ENCODE measurements at regions not wholly inside any gene's neighbourhood (a gene's known extent, or its start where the extent isn't known, plus 50 kb on each side); places are given as distances from the start of the nearest gene placed in this dataset.

- ChIA-PET CTCF (no interaction called here), POLR2A (ENCODE audit: unreplicated experiment) (no interaction called here)
- Histone ChIP-seq H3K4me3 (no peak overlapping the region), H3K4me1 (replicated peaks; ENCODE audit: insufficient read depth) (peaks cover 30% of the 10 kb centered on the region), H3K9me2 (ENCODE audit: insufficient read depth) (no peaks in the 10 kb centered on the region), H3K27ac (no peak overlapping the region), H3F3A (ENCODE audit: insufficient read depth, low read depth) (peaks cover 11% of the 10 kb centered on the region; the same call in 1 of the 2 replicates), H3K36me3 (ENCODE audit: low read depth) (no peaks in the 10 kb centered on the region), H3K27me3 (ENCODE audit: insufficient read depth, low read depth) (no peaks in the 10 kb centered on the region), H3K79me2 (ENCODE audit: low read depth) (no peaks in the 10 kb centered on the region), H3K4me2 (no peak overlapping the region), H3K9me3 (ENCODE audit: insufficient read depth, low read depth) (no peaks in the 10 kb centered on the region), H4K20me1 (ENCODE audit: insufficient read depth) (no peaks in the 10 kb centered on the region), H2AFZ (no peak overlapping the region)
- TF ChIP-seq CTCF (conservative IDR thresholded peaks at IDR 0.05) (no peak), EZH2 (IDR thresholded peaks at IDR 0.05; ENCODE audit: low read depth) (no peak)
- peak in 1 of 2 experiments; percentile 45 for DNase-seq
- no TSS peak for BruUV-seq (replicated peaks)
- intact Hi-C loops (cut with micrococcal nuclease; ENCODE audit: unreplicated experiment), result no loop called here
Measured at GRCh38 chr11:8765294-8765693, 82.7 kb downstream of the RPL27A start.

- H3K9me3 ChIP-seq (ENCODE audit: insufficient read depth, low read depth), result no peaks in the 10 kb centered on the region
- no peaks in the 10 kb centered on the region for H3K9me2 ChIP-seq (ENCODE audit: insufficient read depth)
- BruUV-seq (replicated peaks), result no TSS peak
- H3K27me3 ChIP-seq (ENCODE audit: insufficient read depth, low read depth), result no peaks in the 10 kb centered on the region
- H3K4me1 ChIP-seq (replicated peaks; ENCODE audit: insufficient read depth), result peaks cover 30% of the 10 kb centered on the region
- no peak overlapping the region for H3K4me3 ChIP-seq
- ChIA-PET POLR2A (ENCODE audit: unreplicated experiment) (no interaction called here), CTCF (no interaction called here)
- H3K79me2 ChIP-seq (ENCODE audit: low read depth), result no peaks in the 10 kb centered on the region
- DNase-seq, result peak in 1 of 2 experiments; percentile 4
- H4K20me1 ChIP-seq (ENCODE audit: insufficient read depth), result no peaks in the 10 kb centered on the region
- H3K27ac ChIP-seq, result no peak overlapping the region
- H3K36me3 ChIP-seq (ENCODE audit: low read depth), result no peaks in the 10 kb centered on the region
- H3K4me2 ChIP-seq, result no peak overlapping the region
- H2AFZ ChIP-seq, result no peak overlapping the region
- peaks cover 11% of the 10 kb centered on the region; the same call in 1 of the 2 replicates for H3F3A ChIP-seq (ENCODE audit: insufficient read depth, low read depth)
- no peak for TF ChIP-seq EZH2 (IDR thresholded peaks at IDR 0.05; ENCODE audit: low read depth)
- no peak for TF ChIP-seq CTCF (conservative IDR thresholded peaks at IDR 0.05)
- intact Hi-C loops (cut with micrococcal nuclease; ENCODE audit: unreplicated experiment), result loop anchor here (2.0 kb wide), 3 partner anchors 46 to 192 kb away; no protein-coding TSS in a partner anchor
Measured at GRCh38 chr11:8766043-8766987, 83.7 kb downstream of the RPL27A start.

GRCh38 chr11:8766988-8767374, 84.4 kb downstream of the RPL27A start:
- no peaks in the 10 kb centered on the region for H3K27me3 ChIP-seq (ENCODE audit: insufficient read depth, low read depth)
- no peak for DNase-seq
- intact Hi-C loops (cut with micrococcal nuclease; ENCODE audit: unreplicated experiment), result loop anchor here (2.0 kb wide), 3 partner anchors 46 to 192 kb away; no protein-coding TSS in a partner anchor
- BruUV-seq (replicated peaks), result TSS peak; percentile 95
- no peaks in the 10 kb centered on the region for H3K9me3 ChIP-seq (ENCODE audit: insufficient read depth, low read depth)
- no peaks in the 10 kb centered on the region for H3K79me2 ChIP-seq (ENCODE audit: low read depth)
- TF ChIP-seq CTCF (conservative IDR thresholded peaks at IDR 0.05) (no peak), EZH2 (IDR thresholded peaks at IDR 0.05; ENCODE audit: low read depth) (no peak)
- peak overlapping the region; percentile 49; the same call in 1 of the 2 replicates for H3K4me2 ChIP-seq
- H3K9me2 ChIP-seq (ENCODE audit: insufficient read depth), result no peaks in the 10 kb centered on the region
- H3K27ac ChIP-seq, result peak overlapping the region; percentile 66
- peaks cover 11% of the 10 kb centered on the region; the same call in 1 of the 2 replicates for H3F3A ChIP-seq (ENCODE audit: insufficient read depth, low read depth)
- H3K36me3 ChIP-seq (ENCODE audit: low read depth), result no peaks in the 10 kb centered on the region
- POLR2A ChIA-PET (ENCODE audit: unreplicated experiment), result interaction anchor here (0.5 to 0.7 kb wide), 2 partner anchors 70 to 198 kb away, joined by 3 to 6 read pairs; no protein-coding TSS in a partner anchor
- H3K4me1 ChIP-seq (replicated peaks; ENCODE audit: insufficient read depth), result peaks cover 30% of the 10 kb centered on the region
- CTCF ChIA-PET, result no interaction called here
- no peak overlapping the region for H2AFZ ChIP-seq
- no peak overlapping the region for H3K4me3 ChIP-seq
- no peaks in the 10 kb centered on the region for H4K20me1 ChIP-seq (ENCODE audit: insufficient read depth)
